Upper lobe of left lung (tissue), 4 donors: ENCODE measurements at regions not wholly inside any gene's neighbourhood (a gene's known extent, or its start where the extent isn't known, plus 50 kb on each side); places are given as distances from the start of the nearest gene placed in this dataset.

Source experiments
- POLR2A ChIP-seq, 4 donors: fragments of 450-650 bp; IDR thresholded peaks; one replicate each; pipeline ENCODE4 v1.5.1; 2016 to 2017; ENCODE audit warnings: antibody characterized with exemption in 4 of 4, mild to moderate bottlenecking in 2 of 4
- TF ChIP-seq, protein P1 (sequence below), 6 experiments: fragments of 450-650 bp in 4 of 6; fragments of 200-600 bp in 2 of 6; sonication (generic) in 2 of 6; IDR thresholded peaks; one replicate each; pipeline ENCODE4 v1.5.1; 2016 to 2019; ENCODE audit warnings: antibody characterized with exemption in 6 of 6

DNA sequence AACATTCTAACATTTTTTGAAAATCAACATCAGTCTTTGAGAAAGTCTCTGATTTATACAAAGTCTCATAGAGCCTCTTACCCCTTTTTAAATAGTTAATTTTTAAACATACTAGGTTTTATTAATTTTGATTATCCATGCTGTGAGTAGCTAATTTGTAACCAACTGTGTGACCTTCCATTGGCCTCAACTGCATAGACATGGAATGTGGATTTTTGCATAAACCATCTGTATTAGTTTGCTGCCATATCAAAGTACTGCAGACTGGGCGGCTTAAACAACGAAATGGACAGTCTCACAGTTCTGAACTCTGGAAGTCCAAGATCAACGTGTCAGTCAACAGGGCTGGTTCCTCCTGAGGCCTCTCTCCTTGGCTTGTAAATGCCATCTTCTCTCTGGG, 89.2 kb upstream of the AJAP1 start:
- TF ChIP-seq POLR2A (IDR thresholded peaks at IDR 0.05): no peak
- TF ChIP-seq, protein P1, sequence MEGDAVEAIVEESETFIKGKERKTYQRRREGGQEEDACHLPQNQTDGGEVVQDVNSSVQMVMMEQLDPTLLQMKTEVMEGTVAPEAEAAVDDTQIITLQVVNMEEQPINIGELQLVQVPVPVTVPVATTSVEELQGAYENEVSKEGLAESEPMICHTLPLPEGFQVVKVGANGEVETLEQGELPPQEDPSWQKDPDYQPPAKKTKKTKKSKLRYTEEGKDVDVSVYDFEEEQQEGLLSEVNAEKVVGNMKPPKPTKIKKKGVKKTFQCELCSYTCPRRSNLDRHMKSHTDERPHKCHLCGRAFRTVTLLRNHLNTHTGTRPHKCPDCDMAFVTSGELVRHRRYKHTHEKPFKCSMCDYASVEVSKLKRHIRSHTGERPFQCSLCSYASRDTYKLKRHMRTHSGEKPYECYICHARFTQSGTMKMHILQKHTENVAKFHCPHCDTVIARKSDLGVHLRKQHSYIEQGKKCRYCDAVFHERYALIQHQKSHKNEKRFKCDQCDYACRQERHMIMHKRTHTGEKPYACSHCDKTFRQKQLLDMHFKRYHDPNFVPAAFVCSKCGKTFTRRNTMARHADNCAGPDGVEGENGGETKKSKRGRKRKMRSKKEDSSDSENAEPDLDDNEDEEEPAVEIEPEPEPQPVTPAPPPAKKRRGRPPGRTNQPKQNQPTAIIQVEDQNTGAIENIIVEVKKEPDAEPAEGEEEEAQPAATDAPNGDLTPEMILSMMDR (IDR thresholded peaks at IDR 0.05): no peak
